ENCODE measurements at regions not wholly inside any gene's neighbourhood (a gene's known extent, or its start where the extent isn't known, plus 50 kb on each side); places are given as distances from the start of the nearest gene placed in this dataset.

DNA sequence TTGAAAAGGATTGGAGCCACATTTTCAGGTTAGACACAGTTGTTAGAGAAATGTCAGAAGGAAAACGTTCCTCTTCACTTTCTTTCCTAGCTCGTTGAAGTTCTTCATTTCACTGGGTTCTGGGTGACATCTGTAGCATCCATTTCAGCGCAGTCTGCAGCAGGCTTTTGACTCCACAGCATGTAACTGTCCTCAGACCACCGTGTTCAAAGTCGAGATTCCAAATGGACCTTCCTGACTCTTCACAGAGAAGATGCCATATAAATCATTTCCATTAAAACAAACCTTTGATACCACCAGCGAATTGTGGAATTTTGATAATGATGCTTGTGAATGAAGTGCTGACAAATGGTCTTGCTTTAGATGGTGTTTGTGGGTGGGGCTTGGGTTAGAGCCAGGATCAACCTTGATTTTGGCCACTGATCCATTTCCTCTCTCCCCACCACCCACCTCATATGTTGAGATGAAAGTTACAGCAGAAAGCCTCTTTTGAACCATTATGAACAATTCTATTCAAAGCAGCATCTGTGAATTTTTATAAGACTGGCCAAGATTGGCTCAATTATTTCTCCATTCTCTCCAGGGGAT, 185.3 kb upstream of the PREP start:
- no peak overlapping the region for H3K4me3 ChIP-seq (ENCODE audit: low read length)
- H3K4me1 ChIP-seq (ENCODE audit: insufficient read depth, low read length), result peaks cover 18% of the 10 kb centered on the region

DNA sequence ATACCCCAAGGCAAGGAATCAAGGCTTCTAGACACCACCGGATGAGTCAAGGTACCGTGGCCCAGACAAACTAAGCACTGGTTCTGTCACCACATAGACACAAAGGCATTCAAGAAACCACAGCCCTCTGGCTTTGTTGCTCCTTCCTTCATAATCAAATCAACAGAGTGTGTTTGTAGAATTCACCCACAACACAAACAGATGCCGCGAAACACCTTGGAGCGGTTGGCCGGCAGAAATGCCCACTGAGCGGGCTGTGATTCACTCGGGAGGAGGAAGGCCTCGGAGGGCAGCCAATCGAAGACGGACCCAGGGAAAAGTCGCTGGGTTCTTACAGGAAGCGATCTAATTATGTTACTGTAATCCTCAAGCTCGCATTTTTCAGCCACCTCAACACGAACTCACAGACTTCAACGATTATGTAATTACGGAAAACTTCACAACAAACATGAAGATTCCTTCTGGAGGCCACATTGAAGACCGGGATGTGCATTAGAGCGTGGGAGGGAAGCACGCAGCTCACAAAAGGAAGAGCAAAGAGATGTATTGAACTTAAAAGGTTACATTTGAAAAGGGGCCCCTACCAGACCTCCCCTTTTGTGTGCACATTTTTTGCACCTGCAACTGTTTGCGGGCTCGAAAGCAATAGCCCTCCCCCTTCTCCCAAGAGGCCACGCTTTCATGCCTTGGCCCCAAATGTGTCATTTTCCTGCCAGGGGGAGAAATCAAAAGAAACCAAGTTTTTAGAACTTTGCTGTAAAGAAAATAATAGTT, 184.7 kb upstream of the PREP start:
- Histone ChIP-seq H3K27me3 (ENCODE audit: insufficient read depth, low read length) (no peaks in the 10 kb centered on the region), H3K4me1 (ENCODE audit: insufficient read depth, low read length) (peaks cover 14% of the 10 kb centered on the region), H3K4me3 (ENCODE audit: low read length) (no peak overlapping the region), H3K9me3 (ENCODE audit: low read depth, low read length) (no peaks in the 10 kb centered on the region)

More for the DNA sequence above, 185.3 kb upstream of the PREP start:
- Histone ChIP-seq H3K9me3 (ENCODE audit: low read depth, low read length) (no peaks in the 10 kb centered on the region), H3K27me3 (ENCODE audit: insufficient read depth, low read length) (no peaks in the 10 kb centered on the region)

DNA sequence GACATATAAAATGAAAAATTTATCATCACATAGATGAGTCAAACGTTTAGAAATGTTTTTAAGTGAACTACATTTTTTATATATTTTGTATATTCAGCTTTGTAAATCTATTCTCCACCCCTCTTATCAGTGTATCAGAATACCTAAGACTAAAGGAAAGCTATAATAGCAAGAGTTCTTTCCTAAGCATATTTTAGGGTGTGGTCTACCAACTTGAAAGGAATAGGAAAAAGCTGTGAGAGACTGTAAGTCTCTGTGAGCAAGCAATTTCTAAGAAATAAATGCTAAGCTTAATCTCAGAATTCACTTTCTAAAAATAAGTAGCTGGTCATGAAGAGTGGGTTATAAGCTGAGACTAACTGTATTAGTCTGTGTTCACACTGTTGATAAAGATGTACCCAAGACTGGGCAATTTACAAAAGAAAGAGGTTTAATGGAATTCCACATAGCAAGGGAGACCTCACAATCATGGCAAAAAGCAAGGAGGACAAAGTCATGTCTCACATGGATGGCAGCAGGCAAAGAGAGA, 175.4 kb upstream of the PREP start:
- Histone ChIP-seq H3K4me1 (ENCODE audit: insufficient read depth, low read length) (no peaks in the 10 kb centered on the region), H3K4me3 (ENCODE audit: low read length) (no peak overlapping the region), H3K27me3 (ENCODE audit: insufficient read depth, low read length) (peaks cover 8% of the 10 kb centered on the region), H3K9me3 (ENCODE audit: low read depth, low read length) (no peaks in the 10 kb centered on the region)

DNA sequence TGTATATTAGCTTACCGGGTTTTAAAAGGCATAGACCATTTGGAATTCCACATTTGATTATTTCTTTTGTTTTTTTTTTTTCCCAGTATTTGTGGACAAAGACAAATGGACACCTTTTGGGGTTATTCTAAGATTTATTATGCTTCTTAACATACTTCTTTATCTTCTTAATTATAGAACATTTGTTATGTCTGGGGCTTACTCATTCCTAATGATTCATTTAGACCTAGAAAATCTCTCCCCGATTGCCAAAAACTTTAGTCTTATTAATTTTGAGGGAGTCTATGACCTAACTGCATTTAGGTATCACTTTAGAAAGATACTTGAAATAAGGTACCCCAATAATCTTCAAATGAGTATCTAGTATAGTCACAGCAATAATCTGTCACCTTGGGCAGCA, 170.7 kb upstream of the PREP start:
- Histone ChIP-seq H3K27me3 (ENCODE audit: insufficient read depth, low read length) (peaks cover 7% of the 10 kb centered on the region), H3K9me3 (ENCODE audit: low read depth, low read length) (no peaks in the 10 kb centered on the region), H3K4me3 (ENCODE audit: low read length) (no peak overlapping the region), H3K4me1 (ENCODE audit: insufficient read depth, low read length) (no peaks in the 10 kb centered on the region)

DNA sequence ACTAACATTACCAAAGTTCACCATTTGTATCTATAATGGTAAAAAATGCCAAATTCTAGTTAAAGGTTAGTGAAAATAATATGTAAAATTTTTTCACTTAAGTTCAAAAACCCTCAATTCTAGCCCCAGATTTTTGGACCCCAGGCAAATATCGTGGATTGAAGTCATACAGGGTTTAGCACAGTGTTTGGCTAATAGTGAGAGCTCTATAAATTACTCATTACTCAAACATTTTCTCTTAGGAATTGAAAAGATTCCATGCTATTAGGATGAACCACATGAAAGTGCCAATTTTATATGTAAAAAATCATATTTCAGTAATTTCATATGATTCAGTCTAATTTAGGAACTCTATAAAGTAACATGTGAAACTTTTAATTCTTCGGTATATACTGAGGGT, 170.3 kb upstream of the PREP start:
- Histone ChIP-seq H3K9me3 (ENCODE audit: low read depth, low read length) (no peaks in the 10 kb centered on the region), H3K27me3 (ENCODE audit: insufficient read depth, low read length) (peaks cover 3% of the 10 kb centered on the region), H3K4me1 (ENCODE audit: insufficient read depth, low read length) (no peaks in the 10 kb centered on the region), H3K4me3 (ENCODE audit: low read length) (no peak overlapping the region)

DNA sequence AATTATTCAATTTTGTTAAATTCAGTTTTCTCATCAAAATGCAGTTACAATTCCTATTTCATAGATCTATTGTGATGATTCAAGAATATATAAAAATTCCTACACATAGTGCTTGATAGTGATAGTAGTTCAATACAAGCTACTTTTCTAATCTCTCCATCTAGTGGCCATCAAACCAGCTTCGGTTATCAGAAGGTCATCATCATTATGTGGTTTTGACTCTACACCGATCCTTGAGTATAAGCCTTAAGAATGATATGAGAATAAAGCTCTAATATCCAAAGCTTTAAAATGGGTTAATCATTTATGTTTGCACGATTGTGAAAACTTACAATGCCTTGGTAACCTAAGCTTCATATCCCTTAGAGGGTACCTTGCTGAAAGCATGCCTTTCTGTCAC, 167.5 kb upstream of the PREP start:
- H3K9me3 ChIP-seq (ENCODE audit: low read depth, low read length), result no peaks in the 10 kb centered on the region
- H3K27me3 ChIP-seq (ENCODE audit: insufficient read depth, low read length), result peaks cover 3% of the 10 kb centered on the region
- H3K4me3 ChIP-seq (ENCODE audit: low read length), result no peak overlapping the region
- H3K4me1 ChIP-seq (ENCODE audit: insufficient read depth, low read length), result no peaks in the 10 kb centered on the region

DNA sequence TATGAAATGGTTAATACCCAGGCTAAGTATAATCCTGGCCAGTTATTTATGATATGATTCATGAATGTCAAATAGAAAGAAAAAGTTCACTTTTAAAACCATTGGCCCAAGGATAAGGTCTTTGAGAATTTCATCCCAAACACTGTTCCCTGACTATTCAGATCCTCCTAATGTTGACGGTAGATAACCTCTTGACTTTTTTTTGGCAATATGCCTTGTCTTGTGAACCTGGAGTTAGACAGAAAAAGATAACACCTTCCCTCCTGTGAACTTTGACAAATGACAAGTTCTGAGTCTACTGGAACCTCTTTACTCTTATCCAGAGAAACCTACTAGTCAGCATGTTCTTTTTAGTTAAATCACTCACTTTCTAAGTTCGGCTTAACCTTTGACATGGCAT, 166.8 kb upstream of the PREP start:
- H3K9me3 ChIP-seq (ENCODE audit: low read depth, low read length), result no peaks in the 10 kb centered on the region
- H3K27me3 ChIP-seq (ENCODE audit: insufficient read depth, low read length), result peaks cover 3% of the 10 kb centered on the region
- no peak overlapping the region for H3K4me3 ChIP-seq (ENCODE audit: low read length)
- H3K4me1 ChIP-seq (ENCODE audit: insufficient read depth, low read length), result no peaks in the 10 kb centered on the region

DNA sequence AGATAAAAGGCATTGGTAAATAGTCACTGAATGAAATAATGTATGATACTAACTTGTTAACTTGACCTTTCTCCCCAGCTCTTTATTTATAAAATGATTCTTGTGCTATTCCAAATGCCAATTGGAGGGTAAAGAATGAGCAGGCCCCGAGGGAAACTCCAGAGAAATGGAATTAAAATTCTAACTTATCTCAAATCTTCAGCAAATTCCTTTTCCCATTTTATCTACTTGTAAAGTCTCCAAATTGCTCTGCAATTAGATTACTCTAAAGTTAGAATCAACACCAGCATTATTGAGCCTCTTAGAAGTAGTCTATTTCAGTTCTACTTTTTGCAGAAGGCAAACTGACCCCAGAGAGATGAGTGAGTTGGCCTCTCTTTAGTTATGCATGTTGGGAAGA, 165.9 kb upstream of the PREP start:
- Histone ChIP-seq H3K9me3 (ENCODE audit: low read depth, low read length) (no peaks in the 10 kb centered on the region), H3K27me3 (ENCODE audit: insufficient read depth, low read length) (peaks cover 1% of the 10 kb centered on the region), H3K4me1 (ENCODE audit: insufficient read depth, low read length) (no peaks in the 10 kb centered on the region), H3K4me3 (ENCODE audit: low read length) (no peak overlapping the region)

DNA sequence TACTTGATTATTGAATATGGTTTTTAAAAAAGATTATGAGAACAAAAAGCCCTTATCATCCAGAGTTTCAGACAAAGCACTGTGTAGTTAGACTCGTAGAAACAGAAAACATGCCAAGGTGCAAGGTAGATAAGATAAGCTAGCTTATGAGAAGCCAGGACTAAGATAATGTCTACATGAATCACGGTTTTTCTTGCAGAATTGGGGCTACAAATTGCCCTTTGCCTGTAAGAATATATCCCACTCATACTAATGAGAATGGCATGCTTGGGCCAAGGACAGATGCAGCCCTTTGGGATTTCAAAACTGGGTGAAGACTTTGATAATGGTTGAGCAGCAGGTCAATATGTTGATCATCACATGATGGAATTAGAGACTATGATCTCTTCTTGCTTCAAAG, 165.3 kb upstream of the PREP start:
- Histone ChIP-seq H3K4me1 (ENCODE audit: insufficient read depth, low read length) (no peaks in the 10 kb centered on the region), H3K9me3 (ENCODE audit: low read depth, low read length) (no peaks in the 10 kb centered on the region), H3K4me3 (ENCODE audit: low read length) (no peak overlapping the region), H3K27me3 (ENCODE audit: insufficient read depth, low read length) (no peaks in the 10 kb centered on the region)

DNA sequence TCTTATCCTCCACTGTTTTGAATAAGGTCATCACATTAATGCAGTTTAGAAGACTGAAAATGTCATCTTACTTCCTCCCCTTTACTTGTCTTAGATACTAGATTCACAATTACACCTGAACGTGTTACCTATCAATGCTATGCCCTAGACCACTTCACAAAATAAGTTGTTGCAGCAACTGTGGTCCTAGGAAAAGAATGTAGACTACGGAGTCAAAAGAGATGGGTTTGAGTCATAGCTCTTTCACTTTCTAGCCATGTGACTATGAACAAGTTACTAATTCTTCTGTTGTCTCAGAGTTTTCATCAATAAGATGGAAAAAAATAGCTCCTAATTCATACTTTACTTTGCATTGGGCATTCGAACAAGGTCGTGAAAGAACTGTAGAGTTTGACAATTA, 164.3 kb upstream of the PREP start:
- Histone ChIP-seq H3K27me3 (ENCODE audit: insufficient read depth, low read length) (no peaks in the 10 kb centered on the region), H3K4me1 (ENCODE audit: insufficient read depth, low read length) (no peaks in the 10 kb centered on the region), H3K4me3 (ENCODE audit: low read length) (no peak overlapping the region), H3K9me3 (ENCODE audit: low read depth, low read length) (no peaks in the 10 kb centered on the region)

DNA sequence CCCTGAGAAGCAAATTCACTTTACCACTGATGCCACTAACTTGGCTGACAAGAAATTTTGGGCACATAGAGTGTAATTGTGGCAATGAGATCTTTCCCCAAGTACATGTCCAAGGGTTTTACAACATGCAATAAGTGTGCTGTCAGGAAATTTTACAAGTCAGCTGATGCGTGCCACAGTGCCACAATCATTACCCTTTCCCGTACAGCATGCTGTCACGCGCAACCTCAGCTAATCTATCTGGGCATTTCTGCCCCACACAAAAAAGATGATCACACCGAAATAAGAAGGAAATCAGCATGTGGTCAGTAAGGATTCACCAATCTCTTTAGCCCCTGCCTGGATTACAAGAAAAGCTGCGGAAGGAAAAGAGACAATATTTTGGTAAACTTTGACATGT, 163.6 kb upstream of the PREP start:
- no peaks in the 10 kb centered on the region for H3K9me3 ChIP-seq (ENCODE audit: low read depth, low read length)

DNA sequence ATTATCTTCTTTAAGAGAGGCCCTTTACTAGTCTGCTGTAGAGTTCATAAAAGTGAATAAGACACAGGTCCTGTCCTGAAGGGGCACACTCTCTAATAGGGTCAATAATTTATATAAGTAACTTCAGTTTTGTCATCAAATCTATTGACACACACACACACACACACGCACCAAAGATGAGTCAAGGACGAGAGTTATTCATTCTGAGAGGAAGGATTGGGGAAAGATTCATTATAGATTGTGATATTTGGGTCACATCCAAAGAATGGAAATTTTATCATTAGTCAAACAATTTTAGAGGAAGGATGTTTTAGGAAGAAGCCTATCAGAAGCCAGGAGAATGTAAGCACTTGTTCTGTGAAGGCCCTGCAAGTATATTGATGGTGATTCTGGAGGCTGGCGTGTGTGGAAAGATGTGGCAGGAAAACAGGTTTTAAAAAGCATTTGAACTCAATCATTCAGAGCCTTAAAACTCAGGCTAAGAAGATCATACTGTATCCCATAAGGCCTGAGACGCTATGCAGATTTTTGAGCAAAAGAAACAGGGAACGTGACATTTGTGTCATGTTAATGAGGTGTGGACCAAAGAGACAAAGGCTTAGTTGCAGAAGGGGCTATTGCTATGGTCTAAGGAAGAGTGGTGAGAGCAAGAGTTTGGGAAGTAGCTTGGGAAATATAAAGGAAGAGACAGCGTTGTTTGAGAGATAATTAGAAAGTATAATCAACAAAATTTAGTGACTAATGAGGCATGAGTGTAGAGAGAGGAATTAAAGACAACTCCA, 161.4 kb upstream of the PREP start:
- no peaks in the 10 kb centered on the region for H3K27me3 ChIP-seq (ENCODE audit: insufficient read depth, low read length)
- no peaks in the 10 kb centered on the region for H3K4me1 ChIP-seq (ENCODE audit: insufficient read depth, low read length)
- H3K9me3 ChIP-seq (ENCODE audit: low read depth, low read length), result no peaks in the 10 kb centered on the region
- H3K4me3 ChIP-seq (ENCODE audit: low read length), result no peak overlapping the region

More for the DNA sequence above, 163.6 kb upstream of the PREP start:
- H3K4me3 ChIP-seq (ENCODE audit: low read length), result no peak overlapping the region
- no peaks in the 10 kb centered on the region for H3K4me1 ChIP-seq (ENCODE audit: insufficient read depth, low read length)
- no peaks in the 10 kb centered on the region for H3K27me3 ChIP-seq (ENCODE audit: insufficient read depth, low read length)

DNA sequence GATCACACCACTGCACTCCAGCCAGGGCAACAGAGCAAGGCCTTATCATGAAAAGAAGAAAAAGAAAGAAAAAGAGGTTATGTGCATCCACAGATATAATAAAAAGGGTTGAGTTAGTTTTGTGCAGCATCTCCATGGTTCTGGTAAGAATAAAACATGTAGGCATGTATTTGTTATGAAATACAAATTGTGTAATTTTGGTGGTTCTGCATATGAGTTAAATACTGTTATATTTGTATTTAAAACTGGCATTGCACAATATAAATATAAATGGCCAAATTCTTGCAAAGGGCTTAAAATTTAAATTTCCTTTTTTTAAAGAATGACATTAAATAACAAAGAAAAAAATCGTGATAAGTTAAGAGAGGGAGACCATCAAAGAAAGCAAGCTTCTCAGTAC, 159.1 kb upstream of the PREP start:
- Histone ChIP-seq H3K27me3 (ENCODE audit: insufficient read depth, low read length) (no peaks in the 10 kb centered on the region), H3K4me1 (ENCODE audit: insufficient read depth, low read length) (no peaks in the 10 kb centered on the region), H3K9me3 (ENCODE audit: low read depth, low read length) (no peaks in the 10 kb centered on the region), H3K4me3 (ENCODE audit: low read length) (no peak overlapping the region)

DNA sequence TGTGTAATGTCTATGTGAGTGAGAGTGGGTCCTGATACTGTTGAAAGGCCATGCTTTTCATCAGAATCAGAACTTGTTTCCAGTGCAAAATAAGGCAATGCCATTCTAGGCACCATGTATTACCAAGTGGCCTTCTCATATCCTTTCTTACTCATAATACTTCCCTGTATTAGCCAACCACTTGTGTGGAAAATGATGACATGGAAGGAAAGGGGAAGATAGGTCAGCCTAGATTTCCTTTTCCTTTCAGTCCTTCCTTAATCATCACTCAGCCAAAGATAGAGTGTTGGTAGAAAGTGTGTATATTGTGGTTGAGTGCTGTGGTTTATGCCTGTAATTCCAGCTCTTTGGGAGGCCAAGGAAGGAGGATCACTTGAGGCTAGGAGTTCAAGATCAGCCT, 158.6 kb upstream of the PREP start:
- Histone ChIP-seq H3K4me1 (ENCODE audit: insufficient read depth, low read length) (no peaks in the 10 kb centered on the region), H3K27me3 (ENCODE audit: insufficient read depth, low read length) (no peaks in the 10 kb centered on the region), H3K9me3 (ENCODE audit: low read depth, low read length) (no peaks in the 10 kb centered on the region), H3K4me3 (ENCODE audit: low read length) (no peak overlapping the region)

DNA sequence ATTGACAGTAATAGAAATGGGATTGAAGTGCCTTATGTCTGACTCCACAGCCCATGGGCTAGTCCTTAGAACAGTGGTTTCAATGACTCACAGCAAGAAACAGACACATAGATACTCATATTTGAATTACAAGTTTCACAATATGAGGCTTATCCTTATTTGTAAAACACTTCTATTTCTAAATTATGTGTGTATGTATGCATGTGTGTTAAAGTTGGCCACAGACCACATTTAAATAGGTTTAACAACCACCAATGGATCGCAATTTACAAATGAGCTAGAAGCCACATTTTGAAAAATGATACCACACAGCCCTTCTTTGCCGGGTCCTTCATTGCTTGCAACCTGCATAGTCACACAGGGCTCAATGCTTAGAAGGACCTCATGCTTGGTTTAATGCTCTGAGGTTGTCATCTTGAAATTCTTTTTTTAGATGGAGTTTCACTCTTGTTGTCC, 157.8 kb upstream of the PREP start:
- no peaks in the 10 kb centered on the region for H3K4me1 ChIP-seq (ENCODE audit: insufficient read depth, low read length)

More for the DNA sequence above, 157.8 kb upstream of the PREP start:
- Histone ChIP-seq H3K4me3 (ENCODE audit: low read length) (no peak overlapping the region), H3K27me3 (ENCODE audit: insufficient read depth, low read length) (no peaks in the 10 kb centered on the region), H3K9me3 (ENCODE audit: low read depth, low read length) (no peaks in the 10 kb centered on the region)

Data from mononuclear cell (primary cell).